AG09319 (cell line): ENCODE measurements at regions not wholly inside any gene's neighbourhood (a gene's known extent, or its start where the extent isn't known, plus 50 kb on each side); places are given as distances from the start of the nearest gene placed in this dataset.

ENCODE experiments used
- DNase-seq: peaks from one replicate; pipeline ENCODE4 v3.0.0-alpha.2; 2010; ENCODE audit warnings: low read depth; ENCODE audit errors: extremely low read depth
- TF ChIP-seq, protein P1 (sequence below): IDR thresholded peaks from 2 replicates; pipeline ENCODE4 v1.5.1; 2011; ENCODE audit warnings: low read depth, mild to moderate bottlenecking, inconsistent platforms, low read length, moderate library complexity

DNA sequence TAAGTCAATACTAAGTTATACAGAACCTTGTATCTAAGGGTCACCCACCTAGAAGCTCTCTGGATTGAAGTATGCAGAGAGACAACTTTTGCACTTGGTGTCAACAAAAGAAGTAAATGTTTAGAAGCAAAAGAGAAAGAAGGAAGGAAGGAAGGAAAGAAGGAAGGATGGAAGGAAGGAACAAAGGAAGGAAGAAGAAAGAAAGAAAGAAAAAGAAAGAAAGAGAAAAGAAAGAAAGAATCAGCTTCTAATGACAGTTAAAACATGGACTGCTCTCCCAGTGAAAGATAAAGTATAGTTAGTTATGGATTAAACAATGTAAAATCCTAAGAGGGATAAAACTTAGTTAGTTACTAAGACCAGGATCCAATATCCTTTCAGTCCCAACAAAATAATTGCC is 613.8 kb upstream of the NR2F2 start:
- DNase-seq, result no peak
- TF ChIP-seq, protein P1, sequence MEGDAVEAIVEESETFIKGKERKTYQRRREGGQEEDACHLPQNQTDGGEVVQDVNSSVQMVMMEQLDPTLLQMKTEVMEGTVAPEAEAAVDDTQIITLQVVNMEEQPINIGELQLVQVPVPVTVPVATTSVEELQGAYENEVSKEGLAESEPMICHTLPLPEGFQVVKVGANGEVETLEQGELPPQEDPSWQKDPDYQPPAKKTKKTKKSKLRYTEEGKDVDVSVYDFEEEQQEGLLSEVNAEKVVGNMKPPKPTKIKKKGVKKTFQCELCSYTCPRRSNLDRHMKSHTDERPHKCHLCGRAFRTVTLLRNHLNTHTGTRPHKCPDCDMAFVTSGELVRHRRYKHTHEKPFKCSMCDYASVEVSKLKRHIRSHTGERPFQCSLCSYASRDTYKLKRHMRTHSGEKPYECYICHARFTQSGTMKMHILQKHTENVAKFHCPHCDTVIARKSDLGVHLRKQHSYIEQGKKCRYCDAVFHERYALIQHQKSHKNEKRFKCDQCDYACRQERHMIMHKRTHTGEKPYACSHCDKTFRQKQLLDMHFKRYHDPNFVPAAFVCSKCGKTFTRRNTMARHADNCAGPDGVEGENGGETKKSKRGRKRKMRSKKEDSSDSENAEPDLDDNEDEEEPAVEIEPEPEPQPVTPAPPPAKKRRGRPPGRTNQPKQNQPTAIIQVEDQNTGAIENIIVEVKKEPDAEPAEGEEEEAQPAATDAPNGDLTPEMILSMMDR, result no peak

DNA sequence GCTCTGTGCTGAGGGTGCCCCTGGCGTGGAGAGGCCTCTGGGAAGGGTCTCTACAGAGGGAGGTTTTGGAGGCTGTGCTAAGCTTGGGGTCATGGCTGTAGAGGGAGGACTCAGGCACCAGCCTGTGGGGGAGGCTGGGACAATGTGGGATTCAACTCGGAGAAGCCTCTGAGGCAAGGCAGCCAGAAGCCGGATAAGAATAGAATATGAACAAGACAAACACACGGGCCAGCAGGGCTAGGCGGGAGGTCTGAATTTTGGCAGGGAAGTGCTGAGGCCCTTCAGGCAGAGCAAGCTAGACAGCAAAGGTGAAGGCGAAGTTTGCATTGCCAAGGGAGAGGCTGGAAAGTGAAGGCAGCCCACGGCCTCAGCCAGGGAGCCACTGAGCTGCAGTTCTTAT is 612.1 kb upstream of the NR2F2 start:
- no peak for DNase-seq

DNA sequence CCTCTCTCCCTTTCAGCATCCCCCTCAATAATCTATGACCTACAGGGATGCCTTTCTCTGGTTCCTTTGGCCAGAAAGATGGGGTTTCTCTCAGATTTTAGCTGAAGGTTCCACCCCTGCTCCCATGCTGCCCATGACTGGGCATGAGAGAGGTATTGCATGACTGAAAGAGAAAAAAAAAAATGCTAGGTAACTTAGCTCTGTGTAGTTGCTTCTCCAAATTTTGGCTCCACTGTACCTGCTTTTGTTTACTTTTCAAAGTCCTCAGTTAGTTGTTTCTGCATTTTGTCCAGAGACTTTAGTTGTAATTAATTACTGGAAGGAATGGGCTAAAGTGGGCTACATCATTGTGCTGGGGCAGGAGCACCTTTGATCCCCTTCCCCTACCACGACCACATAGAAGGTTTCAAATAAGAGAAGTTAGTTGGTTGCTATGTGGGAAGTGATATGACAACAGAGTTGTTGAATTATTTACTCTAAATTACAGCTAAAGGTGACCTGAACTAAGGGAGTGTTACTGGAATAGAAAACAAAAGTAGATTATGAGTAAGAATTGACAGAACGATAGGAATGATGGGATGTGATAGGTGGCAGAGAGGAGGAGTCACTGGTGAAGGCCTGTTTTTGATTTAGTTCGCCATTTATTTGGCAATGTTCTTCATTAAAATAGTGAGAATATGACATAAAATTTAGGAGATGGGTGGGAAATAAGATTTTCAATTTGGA is 605.4 kb upstream of the NR2F2 start:
- TF ChIP-seq, protein P1, result no peak
- no peak for DNase-seq

More for the DNA sequence above, 612.1 kb upstream of the NR2F2 start:
- TF ChIP-seq, protein P1, result no peak

DNA sequence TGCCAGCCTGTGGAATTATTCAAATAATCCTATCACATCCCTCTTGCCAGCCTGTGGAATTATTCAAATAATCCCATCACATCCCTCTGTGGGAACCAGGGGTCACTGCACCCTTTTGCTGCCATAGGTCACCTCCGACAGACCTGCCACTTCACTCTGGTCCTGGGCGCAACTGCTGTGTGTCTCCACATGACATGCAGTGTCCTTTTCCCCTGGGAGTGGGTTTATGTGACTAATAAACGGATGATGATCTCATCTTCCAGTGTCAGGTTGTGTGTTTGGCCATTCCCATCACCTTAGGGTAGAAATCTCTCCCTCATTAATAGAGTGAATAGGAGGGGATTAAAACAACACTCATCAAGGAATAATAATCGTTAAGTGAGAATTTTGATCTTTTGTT is 603.6 kb upstream of the NR2F2 start:
- TF ChIP-seq, protein P1, result no peak
- DNase-seq, result no peak

DNA sequence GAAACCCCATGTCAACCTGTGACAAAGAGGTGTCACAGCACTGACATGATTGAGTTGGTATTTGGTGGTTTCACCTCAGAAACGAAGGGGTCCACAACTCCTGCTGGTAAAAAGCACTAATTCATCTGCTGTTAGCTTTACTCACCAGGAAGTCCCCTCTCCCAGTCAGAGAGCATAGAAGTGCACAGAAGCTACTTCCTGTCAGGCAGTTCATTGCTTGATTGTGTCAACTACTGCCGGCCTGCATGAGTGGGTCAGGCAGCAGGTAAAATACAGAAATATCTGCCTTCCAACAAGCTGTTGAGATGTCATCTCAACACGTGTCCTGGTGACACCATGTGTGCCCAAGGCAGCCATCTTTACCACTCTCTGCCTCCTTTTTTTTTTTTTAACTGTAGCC is 596.6 kb upstream of the NR2F2 start:
- DNase-seq, result no peak
- TF ChIP-seq, protein P1, result no peak

DNA sequence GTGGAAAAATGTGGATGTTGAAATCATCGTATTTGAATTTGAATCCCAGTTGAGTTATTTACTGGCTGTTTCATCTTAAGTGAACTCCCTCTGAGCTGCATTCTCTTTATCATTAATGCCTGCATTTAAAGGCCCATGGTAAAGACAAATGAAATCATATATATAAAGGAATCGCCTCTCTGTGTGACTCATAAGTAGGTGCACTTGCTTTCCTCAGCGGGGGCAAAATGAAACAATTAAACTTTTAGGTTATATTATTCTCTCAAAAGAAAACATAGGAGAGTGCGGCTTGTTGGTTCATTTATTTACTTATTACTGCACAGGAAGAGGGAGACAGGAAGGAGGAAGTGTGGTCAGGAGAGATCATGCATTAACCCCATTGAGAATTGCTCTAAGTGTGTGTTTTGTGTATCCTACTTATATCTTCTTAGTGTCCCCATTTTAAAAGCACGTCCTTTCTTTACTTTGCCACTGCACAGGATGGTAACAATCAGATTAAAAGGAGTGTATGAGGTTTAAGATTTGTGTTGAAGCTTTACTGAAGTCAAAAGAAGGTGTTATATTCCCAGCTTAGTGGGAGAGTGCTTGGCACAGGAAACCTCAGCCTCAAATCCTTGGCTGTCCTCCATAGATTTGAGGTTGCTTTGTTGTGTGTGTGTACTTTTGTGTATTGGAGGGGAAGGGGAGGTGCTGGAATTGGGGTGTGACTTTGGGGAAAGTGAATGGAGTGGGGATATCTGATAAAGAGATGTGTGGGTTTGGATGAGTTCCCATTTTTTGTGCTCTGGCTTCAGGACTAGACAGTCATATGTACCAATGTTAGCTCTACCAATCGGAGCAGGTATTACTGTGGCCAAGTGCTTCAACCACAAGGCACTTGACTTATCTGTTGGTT is 595.8 kb upstream of the NR2F2 start:
- TF ChIP-seq, protein P1, result no peak
- DNase-seq, result no peak

DNA sequence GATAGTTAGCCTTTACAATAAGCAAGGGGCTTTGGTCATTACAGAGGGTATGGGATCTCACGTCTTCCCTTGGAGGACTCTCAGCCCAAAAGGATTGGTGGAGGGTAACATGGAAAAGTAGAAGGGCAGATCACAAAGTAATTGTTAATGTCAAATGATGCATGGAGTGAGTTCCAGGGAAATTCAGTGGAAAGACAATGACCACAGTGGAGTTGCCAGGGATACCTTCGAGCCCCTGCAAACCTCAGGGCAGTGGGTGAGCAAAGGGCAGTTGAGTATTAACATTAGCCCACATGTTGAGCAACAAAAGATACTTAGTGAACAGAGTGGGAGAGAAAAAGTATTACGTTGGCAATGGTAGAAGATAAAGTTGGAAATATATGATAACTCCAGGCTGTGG is 593.4 kb upstream of the NR2F2 start:
- TF ChIP-seq, protein P1, result no peak
- no peak for DNase-seq
